Transverse colon (tissue), 4 donors: ENCODE measurements at regions not wholly inside any gene's neighbourhood (a gene's known extent, or its start where the extent isn't known, plus 50 kb on each side); places are given as distances from the start of the nearest gene placed in this dataset.

Experiments used
- DNase-seq: peaks from one replicate; pipeline ENCODE4 v3.0.0-alpha.2; 2019
- H3K27ac ChIP-seq, 4 donors: fragments of 200-600 bp; sonication (generic); 2 replicates each; pipeline ENCODE4 v1.5.1; 2016 to 2018; ENCODE audit warnings: inconsistent platforms in 4 of 4
- H3K27me3 ChIP-seq: fragments of 200-600 bp; sonication (generic); 2 replicates; pipeline ENCODE4 v1.5.1; 2017; ENCODE audit warnings: inconsistent platforms
- H3K36me3 ChIP-seq, 4 donors: fragments of 200-600 bp; sonication (generic); 2 replicates each; pipeline ENCODE4 v1.5.1; 2017 to 2019; ENCODE audit warnings: inconsistent platforms in 4 of 4
- H3K4me1 ChIP-seq, 4 donors: fragments of 200-600 bp; sonication (generic); 2 replicates each; pipeline ENCODE4 v1.5.1; 2017 to 2020; ENCODE audit warnings: inconsistent platforms in 4 of 4
- H3K4me3 ChIP-seq, 4 donors: fragments of 200-600 bp; sonication (generic); 1 replicate in 1 of 4; 2 replicates in 3 of 4; pipeline versions ENCODE4 v1.5.1 to v1.6.1; 2017 to 2019; ENCODE audit warnings: inconsistent platforms in 4 of 4
- H3K9me3 ChIP-seq, 2 donors: fragments of 200-600 bp; sonication (generic); 2 replicates each; pipeline ENCODE4 v1.5.1; 2017 to 2019; ENCODE audit warnings: inconsistent platforms in 2 of 2
- EP300 ChIP-seq: sonication (generic); formaldehyde crosslinking; IDR thresholded peaks from one replicate; pipeline ENCODE4 v1.6.1; 2017; ENCODE audit warnings: antibody characterized with exemption, low read depth
- POLR2A ChIP-seq: fragments of 450-650 bp; IDR thresholded peaks from one replicate; pipeline ENCODE4 v1.6.1; 2016; ENCODE audit warnings: antibody characterized with exemption, mild to moderate bottlenecking, moderate library complexity
- POLR2AphosphoS5 ChIP-seq, 3 donors: sonication (generic); formaldehyde crosslinking; IDR thresholded peaks; one replicate each; pipeline ENCODE4 v1.6.1; 2016; ENCODE audit warnings: antibody characterized with exemption in 3 of 3
- WGBS, 2 donors: methylation state at CpG; one replicate each; pipeline ENCODE4 v1.1.5; 2018; ENCODE audit warnings: low coverage in 1 of 2; 5-methylcytosine and 5-hydroxymethylcytosine counted together
- in situ Hi-C, 4 donors: fragments of 200-750 bp; cut with MboI; loops; one replicate each; pipeline versions ENCODE4 v1.15.0 to v1.15.1; 2017; ENCODE audit warnings: low sequenced_read_pairs in 3 of 4, low pct_ligation_motif_present in 1 of 4, low pct_unique_long_range_greater_than_20kb in 1 of 4
- intact Hi-C: fragments of 100-400 bp; cut with DNase I; formaldehyde crosslinking; loops from one replicate; pipeline ENCODE4 v1.15.1; 2023; ENCODE audit warnings: low total_unique reads
- TF ChIP-seq, protein P1 (sequence below), 5 experiments: fragments of 200-600 bp in 3 of 5; fragments of 450-650 bp in 2 of 5; sonication (generic) in 3 of 5; IDR thresholded peaks; 1 replicate in 2 of 5; 2 replicates in 3 of 5; pipeline ENCODE4 v1.5.1; 2016 to 2017; ENCODE audit warnings: antibody characterized with exemption in 5 of 5, inconsistent platforms in 3 of 5, mild to moderate bottlenecking in 2 of 5, moderate library complexity in 1 of 5

DNA sequence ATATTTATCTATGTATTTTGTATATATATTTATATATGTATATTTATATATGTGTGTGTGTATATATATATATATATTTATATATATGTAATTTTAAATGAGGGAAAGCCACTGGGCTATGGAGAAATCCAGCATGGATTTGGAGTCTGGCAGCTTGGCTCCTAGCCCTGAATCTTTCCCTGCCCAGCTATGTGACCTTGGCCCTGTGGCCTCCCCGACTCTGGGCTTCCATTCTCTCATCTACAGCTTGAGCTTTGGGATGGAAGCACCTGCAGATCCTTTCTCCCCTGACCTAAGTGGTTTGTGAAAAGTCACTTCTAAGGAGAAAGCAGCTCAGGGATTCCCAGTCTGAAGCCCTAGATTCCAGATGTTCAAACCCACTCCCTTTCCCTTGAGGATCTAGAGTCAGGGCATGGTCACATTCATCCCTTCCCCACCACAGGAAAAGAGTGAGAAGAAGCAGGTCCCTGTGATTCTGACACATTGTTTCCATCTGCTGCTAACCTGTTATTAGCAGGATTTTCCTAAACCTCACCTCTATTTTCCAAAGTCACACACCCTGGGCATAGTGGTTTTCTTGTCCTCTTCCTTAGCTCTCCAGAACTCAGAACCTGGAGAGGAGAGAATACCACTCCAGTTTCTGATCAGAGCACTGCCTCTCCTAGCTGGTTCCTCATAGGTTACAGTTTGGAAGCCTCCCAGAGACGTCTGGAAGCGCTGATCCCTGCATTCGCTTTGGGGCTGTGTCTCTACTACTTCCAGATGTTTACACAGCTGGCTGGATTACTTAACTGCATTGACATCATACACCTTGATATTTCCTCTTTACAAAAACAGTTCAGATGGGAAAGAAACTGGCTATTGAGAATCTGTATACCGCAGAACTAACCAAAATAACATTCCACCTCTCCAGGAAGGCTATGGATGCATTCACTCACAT is 327.5 kb upstream of the ZMIZ1 start:
- no peaks in the 10 kb centered on the region for H3K36me3 ChIP-seq
- intact Hi-C loops = no loop called here
- TF ChIP-seq POLR2A = no peak
- TF ChIP-seq POLR2AphosphoS5 (IDR thresholded peaks at IDR 0.05) = no peak
- TF ChIP-seq, protein P1, sequence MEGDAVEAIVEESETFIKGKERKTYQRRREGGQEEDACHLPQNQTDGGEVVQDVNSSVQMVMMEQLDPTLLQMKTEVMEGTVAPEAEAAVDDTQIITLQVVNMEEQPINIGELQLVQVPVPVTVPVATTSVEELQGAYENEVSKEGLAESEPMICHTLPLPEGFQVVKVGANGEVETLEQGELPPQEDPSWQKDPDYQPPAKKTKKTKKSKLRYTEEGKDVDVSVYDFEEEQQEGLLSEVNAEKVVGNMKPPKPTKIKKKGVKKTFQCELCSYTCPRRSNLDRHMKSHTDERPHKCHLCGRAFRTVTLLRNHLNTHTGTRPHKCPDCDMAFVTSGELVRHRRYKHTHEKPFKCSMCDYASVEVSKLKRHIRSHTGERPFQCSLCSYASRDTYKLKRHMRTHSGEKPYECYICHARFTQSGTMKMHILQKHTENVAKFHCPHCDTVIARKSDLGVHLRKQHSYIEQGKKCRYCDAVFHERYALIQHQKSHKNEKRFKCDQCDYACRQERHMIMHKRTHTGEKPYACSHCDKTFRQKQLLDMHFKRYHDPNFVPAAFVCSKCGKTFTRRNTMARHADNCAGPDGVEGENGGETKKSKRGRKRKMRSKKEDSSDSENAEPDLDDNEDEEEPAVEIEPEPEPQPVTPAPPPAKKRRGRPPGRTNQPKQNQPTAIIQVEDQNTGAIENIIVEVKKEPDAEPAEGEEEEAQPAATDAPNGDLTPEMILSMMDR (IDR thresholded peaks at IDR 0.05) = no peak
- no peak for TF ChIP-seq EP300
- in situ Hi-C loops = no loop called here
- DNase-seq = no peak
- H3K4me1 ChIP-seq = peaks cover 4 to 33% (median 6%) of the 10 kb centered on the region in 4 donors
- H3K27ac ChIP-seq = no peak overlapping the region
- H3K27me3 ChIP-seq = no peaks in the 10 kb centered on the region
- 31 to 32% methylated on average over 5 of the region's 5 CpGs for WGBS, 2 donors
- no peak overlapping the region for H3K4me3 ChIP-seq
- no peaks in the 10 kb centered on the region for H3K9me3 ChIP-seq

DNA sequence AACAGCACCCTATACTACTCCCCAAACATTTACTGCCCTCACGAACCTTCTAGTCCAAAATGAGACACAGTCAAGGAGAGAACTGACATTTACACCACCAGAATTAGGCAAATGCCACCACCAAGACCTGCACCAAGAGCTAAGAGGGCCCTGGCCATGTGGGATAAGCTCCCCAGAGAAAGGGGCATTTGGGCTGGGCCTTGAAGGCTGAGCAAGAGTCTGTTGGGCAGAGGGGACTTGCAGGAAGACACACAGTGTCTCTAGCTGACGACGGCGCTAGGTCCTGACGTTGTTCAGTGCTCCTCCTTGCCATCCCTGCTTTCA is 326.4 kb upstream of the ZMIZ1 start:
- H3K27ac ChIP-seq = peak overlapping the region; percentile 24 to 50 (median 38)
- H3K27me3 ChIP-seq = no peaks in the 10 kb centered on the region
- no peak for DNase-seq
- intact Hi-C loops = no loop called here
- H3K4me3 ChIP-seq = no peak overlapping the region
- WGBS, 2 donors = 92% methylated on average over 5 of the region's 5 CpGs; no CpG with 5 or more reads in 1 of the 2 donors
- no peaks in the 10 kb centered on the region for H3K36me3 ChIP-seq
- peaks cover 4 to 33% (median 6%) of the 10 kb centered on the region in 4 donors for H3K4me1 ChIP-seq
- in situ Hi-C loops = no loop called here
- no peak for TF ChIP-seq EP300
- TF ChIP-seq, protein P1 (IDR thresholded peaks at IDR 0.05) = no peak
- TF ChIP-seq POLR2AphosphoS5 (IDR thresholded peaks at IDR 0.05) = no peak
- TF ChIP-seq POLR2A = no peak
- no peaks in the 10 kb centered on the region for H3K9me3 ChIP-seq

DNA sequence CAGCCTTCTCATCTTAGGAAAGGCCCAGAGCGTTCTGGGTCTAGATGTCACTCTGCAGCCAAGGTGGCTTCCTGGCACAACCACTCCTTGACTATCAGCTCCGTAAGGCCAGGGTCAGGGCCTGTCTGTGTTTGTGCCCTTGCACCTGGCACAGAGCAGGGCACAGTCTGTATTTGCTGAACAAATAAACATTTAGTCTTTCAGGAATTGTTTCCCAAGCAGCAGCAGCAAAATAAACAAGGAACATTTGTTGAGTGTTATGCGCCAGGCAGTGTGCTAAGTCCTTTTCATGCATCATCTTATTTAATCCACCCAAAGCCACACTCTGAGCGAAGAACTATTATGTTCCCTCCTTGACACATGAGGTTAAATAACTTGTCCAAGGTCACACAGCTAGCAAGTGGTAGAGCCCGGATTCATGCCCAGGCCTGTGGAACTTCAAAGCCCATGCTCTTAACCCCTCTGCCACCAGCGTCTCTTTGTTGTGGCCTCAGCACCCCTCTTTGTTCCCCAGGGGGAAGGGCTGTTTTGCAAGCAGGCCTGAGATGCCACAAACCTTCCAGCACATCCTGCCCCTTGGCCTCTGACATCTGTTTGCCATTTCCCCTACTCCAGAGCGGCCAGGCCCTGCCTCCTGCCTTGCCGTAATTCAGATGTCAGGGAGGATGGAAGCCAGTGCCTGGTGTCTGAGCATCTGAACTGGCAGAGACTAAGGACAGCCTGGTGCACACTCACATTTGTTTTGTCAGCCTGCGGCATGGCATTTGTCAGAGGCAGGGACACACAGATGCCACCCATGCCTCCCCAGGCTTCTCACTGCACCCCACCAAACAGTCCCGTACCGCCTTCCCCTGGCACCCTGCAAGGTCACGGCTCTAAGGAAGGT is 325.8 kb upstream of the ZMIZ1 start:
- in situ Hi-C loops = no loop called here
- peak; percentile 26 to 70 (median 51) for TF ChIP-seq POLR2AphosphoS5 (IDR thresholded peaks at IDR 0.05)
- TF ChIP-seq, protein P1 (IDR thresholded peaks at IDR 0.05) = no peak
- TF ChIP-seq POLR2A = no peak
- no peak for TF ChIP-seq EP300
- no peak for DNase-seq
- intact Hi-C loops = no loop called here
- Histone ChIP-seq H3K27me3 (no peaks in the 10 kb centered on the region), H3K4me3 (no peak overlapping the region), H3K36me3 (no peaks in the 10 kb centered on the region), H3K27ac (peak overlapping the region; percentile 24 to 50 (median 38)), H3K9me3 (no peaks in the 10 kb centered on the region), H3K4me1 (peaks cover 4 to 33% (median 6%) of the 10 kb centered on the region in 4 donors)
- WGBS, 2 donors = 70 to 72% methylated on average over 5 to 12 of the region's 12 CpGs

DNA sequence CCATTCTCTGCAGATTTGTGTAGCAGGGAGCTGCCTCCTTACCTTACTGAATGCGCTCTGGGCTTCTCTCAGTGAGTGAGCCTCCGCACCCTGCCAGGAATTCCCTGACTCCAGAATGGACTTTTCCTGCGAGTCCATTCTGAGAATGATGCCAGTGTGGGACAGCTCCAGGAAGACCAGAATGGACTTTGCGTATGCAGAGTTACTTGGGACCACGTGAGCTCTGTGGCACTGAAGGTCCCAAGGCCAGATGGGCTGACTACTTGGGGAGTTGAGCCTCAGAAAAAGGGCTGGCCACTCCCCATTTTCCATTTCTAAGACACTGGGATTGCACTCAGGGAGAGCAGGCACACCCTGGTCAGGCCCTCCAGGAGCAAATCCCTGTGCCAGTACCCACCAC is 324.7 kb upstream of the ZMIZ1 start:
- Histone ChIP-seq H3K4me1 (peaks cover 4 to 33% (median 6%) of the 10 kb centered on the region in 4 donors), H3K36me3 (no peaks in the 10 kb centered on the region), H3K27ac (no peak overlapping the region), H3K27me3 (no peaks in the 10 kb centered on the region), H3K9me3 (no peaks in the 10 kb centered on the region), H3K4me3 (no peak overlapping the region)
- no peak for DNase-seq
- no peak for TF ChIP-seq POLR2A
- TF ChIP-seq EP300 = no peak
- TF ChIP-seq, protein P1 (IDR thresholded peaks at IDR 0.05) = no peak
- TF ChIP-seq POLR2AphosphoS5 (IDR thresholded peaks at IDR 0.05) = no peak
- in situ Hi-C loops = no loop called here
- intact Hi-C loops = no loop called here
- WGBS, 2 donors = 85% methylated on average over 5 of the region's 5 CpGs; no CpG with 5 or more reads in 1 of the 2 donors
